CD14-positive monocyte (primary cell): ENCODE measurements at regions not wholly inside any gene's neighbourhood (a gene's known extent, or its start where the extent isn't known, plus 50 kb on each side); places are given as distances from the start of the nearest gene placed in this dataset.

Experiments
- DNase-seq, 3 donors: peaks; one replicate each; pipeline ENCODE4 v3.0.0-alpha.2; 2011 to 2022
- H2AFZ ChIP-seq: 2 replicates; pipeline ENCODE4 v1.6.0; 2012; ENCODE audit warnings: mild to moderate bottlenecking, low read depth, low read length, inconsistent platforms; ENCODE audit not compliant: insufficient read depth, poor library complexity, severe bottlenecking
- H3K27ac ChIP-seq, 2 donors: 1 replicate in 1 of 2; 2 replicates in 1 of 2; pipeline ENCODE4 v1.5.1; 2012 to 2013; ENCODE audit warnings: low read length in 2 of 2, control low read depth in 1 of 2, inconsistent platforms in 1 of 2, low read depth in 1 of 2, mild to moderate bottlenecking in 1 of 2
- H3K27me3 ChIP-seq, 2 donors: one replicate each; pipeline versions ENCODE4 v1.6.0 to v1.6.1; 2011 to 2013; ENCODE audit warnings: low read length in 2 of 2; ENCODE audit not compliant: control insufficient read depth in 2 of 2, insufficient read depth in 2 of 2
- H3K36me3 ChIP-seq, 2 donors: replicated peaks in 1 of 2; 1 replicate in 1 of 2; 2 replicates in 1 of 2; pipeline versions ENCODE4 v1.5.1 to v1.6.1; 2012 to 2013; ENCODE audit warnings: low read length in 2 of 2, control low read depth in 1 of 2, inconsistent platforms in 1 of 2, mild to moderate bottlenecking in 1 of 2; ENCODE audit not compliant: insufficient read depth in 2 of 2, control insufficient read depth in 1 of 2
- H3K4me1 ChIP-seq, 2 donors: 1 replicate in 1 of 2; 2 replicates in 1 of 2; pipeline versions ENCODE4 v1.5.1 to v1.6.1; 2012 to 2013; ENCODE audit warnings: low read length in 2 of 2, control low read depth in 1 of 2, inconsistent platforms in 1 of 2, mild to moderate bottlenecking in 1 of 2, moderate library complexity in 1 of 2; ENCODE audit not compliant: insufficient read depth in 2 of 2, control insufficient read depth in 1 of 2
- H3K4me2 ChIP-seq: replicated peaks from 2 replicates; pipeline ENCODE3; 2012; ENCODE audit warnings: low read length, moderate library complexity, mild to moderate bottlenecking; ENCODE audit not compliant: poor library complexity, severe bottlenecking; ENCODE audit errors: extremely low read depth
- H3K4me3 ChIP-seq, 3 experiments: fragments of 200-600 bp in 1 of 3; sonication (generic) in 1 of 3; replicated peaks in 1 of 3; 1 replicate in 2 of 3; 2 replicates in 1 of 3; pipeline ENCODE4 v1.5.1; 2011 to 2013; ENCODE audit warnings: low read length in 3 of 3, mild to moderate bottlenecking in 3 of 3, control low read depth in 2 of 3, low read depth in 2 of 3, inconsistent platforms in 1 of 3, moderate library complexity in 1 of 3
- H3K79me2 ChIP-seq: 2 replicates; pipeline ENCODE4 v1.6.0; 2012; ENCODE audit warnings: mild to moderate bottlenecking, control low read depth, inconsistent platforms, low read length, moderate library complexity; ENCODE audit not compliant: insufficient read depth
- H3K9ac ChIP-seq: 2 replicates; pipeline ENCODE4 v1.6.0; 2017; ENCODE audit warnings: low read length, mild to moderate bottlenecking; ENCODE audit not compliant: insufficient read depth, poor library complexity, severe bottlenecking
- H3K9me3 ChIP-seq, 2 donors: replicated peaks in 1 of 2; 1 replicate in 1 of 2; 2 replicates in 1 of 2; pipeline versions ENCODE4 v1.5.1 to v1.6.1; 2012 to 2013; ENCODE audit warnings: low read length in 2 of 2, control low read depth in 1 of 2; ENCODE audit not compliant: control insufficient read depth in 1 of 2, insufficient read depth in 1 of 2
- H4K20me1 ChIP-seq: 2 replicates; pipeline ENCODE4 v1.6.0; 2012; ENCODE audit warnings: mild to moderate bottlenecking, low read length, control low read depth, moderate library complexity; ENCODE audit not compliant: insufficient read depth
- H3K27ac Mint-ChIP-seq, 7 donors: one replicate each; pipeline ENCODE4 v1.8.0; 2020; ENCODE audit warnings: mild to moderate bottlenecking in 7 of 7, mixed read lengths in 7 of 7, moderate library complexity in 6 of 7, inconsistent platforms in 2 of 7
- H3K27me3 Mint-ChIP-seq, 3 donors: one replicate each; pipeline ENCODE4 v1.8.0; 2021 to 2022; ENCODE audit warnings: low read depth in 3 of 3, mild to moderate bottlenecking in 3 of 3, mixed read lengths in 3 of 3, moderate library complexity in 3 of 3, inconsistent platforms in 1 of 3
- H3K36me3 Mint-ChIP-seq, 2 donors: one replicate each; pipeline ENCODE4 v1.8.0; 2020; ENCODE audit warnings: mixed read lengths in 2 of 2, inconsistent platforms in 1 of 2, mild to moderate bottlenecking in 1 of 2
- H3K4me1 Mint-ChIP-seq: one replicate; pipeline ENCODE4 v1.8.0; 2020; ENCODE audit warnings: mild to moderate bottlenecking, mixed read lengths
- H3K4me3 Mint-ChIP-seq, 2 donors: one replicate each; pipeline ENCODE4 v1.8.0; 2020; ENCODE audit warnings: mild to moderate bottlenecking in 2 of 2, mixed read lengths in 2 of 2, moderate library complexity in 1 of 2
- H3K9me3 Mint-ChIP-seq, 7 donors: one replicate each; pipeline ENCODE4 v1.8.0; 2020 to 2022; ENCODE audit warnings: mixed read lengths in 7 of 7, mild to moderate bottlenecking in 6 of 7, moderate library complexity in 6 of 7, inconsistent platforms in 2 of 7
- CTCF ChIP-seq: fragments of 200-600 bp; IDR thresholded peaks from one replicate; pipeline ENCODE4 v1.8.0; 2022; ENCODE audit warnings: antibody characterized with exemption, mild to moderate bottlenecking
- whole genome bisulfite sequencing: methylation state at CpG from one replicate; pipeline ENCODE4 v1.1.5; 2013; ENCODE audit warnings: missing lambda C conversion rate; ENCODE audit not compliant: insufficient coverage; 5-methylcytosine and 5-hydroxymethylcytosine counted together
- intact Hi-C, 2 donors: fragments of 100-400 bp; cut with micrococcal nuclease; formaldehyde crosslinking; loops; one replicate each; pipeline versions ENCODE4 v1.15.0 to v1.15.1; 2023

- Histone ChIP-seq H3K4me3 (no peak overlapping the region), H2AFZ (no peak overlapping the region), H3K4me1 (no peaks in the 10 kb centered on the region), H3K9me3 (no peaks in the 10 kb centered on the region), H3K27ac (no peak overlapping the region), H3K36me3 (no peaks in the 10 kb centered on the region), H3K4me2 (no peak overlapping the region), H4K20me1 (no peaks in the 10 kb centered on the region), H3K9ac (no peak overlapping the region), H3K79me2 (no peaks in the 10 kb centered on the region), H3K27me3 (peaks cover 0 to 2% of the 10 kb centered on the region in 2 donors)
- no peak overlapping the region for H3K27ac Mint-ChIP-seq
- H3K4me3 Mint-ChIP-seq = no peak overlapping the region
- no peaks in the 10 kb centered on the region for H3K4me1 Mint-ChIP-seq
- H3K9me3 Mint-ChIP-seq = peaks cover 0 to 2% (median 0%) of the 10 kb centered on the region in 7 donors
- peaks cover 7 to 17% (median 9%) of the 10 kb centered on the region in 3 donors for H3K27me3 Mint-ChIP-seq
- intact Hi-C loops = no loop called here
- WGBS = 100% methylated on average over 1 of the region's 2 CpGs
- DNase-seq = no peak
- H3K36me3 Mint-ChIP-seq = no peaks in the 10 kb centered on the region
- TF ChIP-seq CTCF = no peak
Measured at GRCh38 chr9:109845226-109845625, 65.2 kb downstream of the PALM2AKAP2 start.

- Histone ChIP-seq H3K79me2 (no peaks in the 10 kb centered on the region), H3K4me3 (no peak overlapping the region), H2AFZ (no peak overlapping the region), H3K9me3 (no peaks in the 10 kb centered on the region), H3K36me3 (no peaks in the 10 kb centered on the region), H3K4me2 (no peak overlapping the region), H4K20me1 (no peaks in the 10 kb centered on the region), H3K27me3 (peaks cover 0 to 2% of the 10 kb centered on the region in 2 donors), H3K27ac (no peak overlapping the region), H3K4me1 (no peaks in the 10 kb centered on the region), H3K9ac (no peak overlapping the region)
- no peak overlapping the region for H3K27ac Mint-ChIP-seq
- H3K4me1 Mint-ChIP-seq = no peaks in the 10 kb centered on the region
- H3K36me3 Mint-ChIP-seq = no peaks in the 10 kb centered on the region
- H3K4me3 Mint-ChIP-seq = no peak overlapping the region
- intact Hi-C loops = no loop called here
- no peak for TF ChIP-seq CTCF
- peaks cover 9 to 19% (median 13%) of the 10 kb centered on the region in 3 donors for H3K27me3 Mint-ChIP-seq
- peaks cover 0 to 6% (median 0%) of the 10 kb centered on the region in 7 donors for H3K9me3 Mint-ChIP-seq
- no peak for DNase-seq
- WGBS = 78% methylated on average over 2 of the region's 4 CpGs
Measured at GRCh38 chr9:109846776-109847175, 66.8 kb downstream of the PALM2AKAP2 start.
